GM21619 (cell line): ENCODE measurements at regions not wholly inside any gene's neighbourhood (a gene's known extent, or its start where the extent isn't known, plus 50 kb on each side); places are given as distances from the start of the nearest gene placed in this dataset.
"Not testable (repeated sequence)": the region's sequence is repeated elsewhere in the genome, so short reads cannot be mapped to it uniquely, and the experiment has no call there.

Source experiments
- ATAC-seq: cut with Tn5 transposase; IDR thresholded peaks from one replicate; pipeline ENCODE4 v1.9.1; 2021; ENCODE audit not compliant: unreplicated experiment

DNA sequence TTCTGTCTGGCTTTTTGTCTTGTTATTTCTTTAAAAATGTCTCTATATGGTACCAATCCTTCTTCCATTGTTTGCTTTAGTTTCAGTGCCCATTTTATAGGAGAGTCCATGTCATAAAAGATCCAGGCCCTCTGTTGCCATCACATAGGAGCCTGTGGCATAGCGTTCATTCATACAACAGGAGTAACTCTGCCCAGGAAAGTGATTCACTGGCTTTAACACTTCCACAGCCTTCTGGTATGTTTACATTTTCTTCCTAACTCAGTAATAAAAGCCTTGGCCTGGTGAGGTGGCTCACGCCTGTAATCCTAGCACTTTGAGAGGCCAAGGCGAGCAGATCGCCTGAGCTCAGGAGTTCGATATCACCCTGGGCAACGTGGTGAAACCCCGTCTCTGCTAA is 519.3 kb upstream of the PTGER4 start:
- ATAC-seq = no peak

GRCh38 chr5:40154194-40154593 is 525.5 kb upstream of the PTGER4 start:
- ATAC-seq = no peak

GRCh38 chr5:40150896-40151295 is 528.8 kb upstream of the PTGER4 start:
- ATAC-seq = no peak

- no peak for ATAC-seq
Observed at GRCh38 chr5:40141896-40142295, 537.8 kb upstream of the PTGER4 start.

DNA sequence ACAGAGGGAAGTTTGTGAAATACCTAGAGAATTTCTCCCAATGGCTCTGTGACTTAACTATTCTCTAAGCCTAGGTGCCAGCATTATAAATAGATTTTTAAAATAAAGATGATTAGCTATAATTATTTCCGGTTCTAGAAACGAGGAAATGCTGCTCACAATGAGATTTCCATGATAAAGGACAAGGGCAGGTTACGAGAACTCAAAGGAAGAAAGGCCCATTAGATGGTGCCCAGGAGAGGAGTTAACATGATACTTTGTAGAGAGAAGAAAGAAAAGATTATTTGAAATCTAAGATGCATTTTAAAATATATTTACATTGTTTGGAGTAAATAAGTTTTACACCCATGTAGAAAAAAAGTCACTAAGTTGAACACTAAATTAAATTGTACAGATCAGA is 538.3 kb upstream of the PTGER4 start:
- no peak for ATAC-seq

DNA sequence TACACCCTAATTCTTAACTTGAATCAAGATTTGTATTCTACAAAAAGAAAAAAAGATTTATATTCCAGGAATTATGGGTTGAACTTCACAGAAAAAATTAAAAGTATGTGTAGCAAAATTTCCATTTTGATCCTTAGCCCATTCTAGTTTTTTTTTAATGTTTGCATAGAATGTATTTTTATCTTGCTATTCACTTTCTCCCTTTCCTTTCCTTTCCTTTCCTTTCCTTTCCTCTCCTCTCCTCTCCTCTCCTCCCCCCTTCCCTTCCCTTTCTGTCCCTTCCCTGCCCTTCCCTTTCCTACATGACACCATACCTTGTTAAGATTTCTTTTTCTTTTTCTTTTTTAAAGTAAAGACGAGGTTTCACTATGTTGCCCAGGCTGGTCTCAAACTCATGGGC is 542.5 kb upstream of the PTGER4 start:
- no peak for ATAC-seq

DNA sequence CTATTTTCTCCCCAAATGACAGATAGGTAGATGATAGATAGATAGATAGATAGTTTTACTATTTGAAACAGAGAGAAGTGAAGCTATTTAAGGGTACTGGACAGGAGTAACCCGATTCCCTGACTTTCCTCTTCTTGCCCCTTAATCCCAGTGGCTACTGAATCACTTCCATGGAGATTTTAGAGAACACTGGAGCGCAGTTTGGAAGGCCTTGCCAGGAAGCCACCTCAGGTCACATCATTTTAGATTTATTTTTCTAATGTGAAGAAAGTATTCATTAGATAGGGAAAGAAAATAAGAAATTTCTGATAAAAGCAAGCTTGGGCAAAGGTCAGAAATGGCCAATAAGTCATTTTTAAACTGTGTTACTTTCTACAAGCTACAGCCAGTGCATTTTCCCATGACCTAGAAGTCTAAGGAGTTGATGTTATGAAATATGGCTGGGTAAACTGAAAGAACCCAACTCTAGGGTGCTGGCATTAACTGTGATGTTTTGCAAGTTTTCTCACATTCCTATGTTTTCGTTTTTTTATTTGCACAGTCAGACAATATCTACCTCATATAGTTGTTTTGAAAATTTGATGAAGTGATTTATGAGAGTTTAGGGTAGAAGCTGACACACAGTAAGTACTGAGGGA is 544.7 kb upstream of the PTGER4 start:
- ATAC-seq = no peak

DNA sequence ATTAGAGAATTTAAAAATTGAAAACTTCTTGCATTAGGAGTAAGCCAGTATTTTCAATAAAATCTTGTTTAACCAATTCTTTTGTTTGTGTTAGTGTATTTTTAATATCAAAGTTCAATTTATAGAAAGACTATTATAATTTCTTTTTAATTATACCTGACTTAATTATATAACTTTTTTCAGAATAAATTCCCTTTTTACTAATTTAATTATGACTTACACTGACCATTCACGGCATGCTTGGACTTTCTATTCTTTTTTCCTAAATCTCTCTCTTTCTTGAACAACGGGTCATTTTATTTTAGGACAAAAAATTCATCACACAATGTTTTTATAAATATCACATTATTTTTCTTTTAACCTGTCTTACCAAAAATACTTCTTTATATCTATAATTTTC is 555.3 kb upstream of the PTGER4 start:
- no peak for ATAC-seq

DNA sequence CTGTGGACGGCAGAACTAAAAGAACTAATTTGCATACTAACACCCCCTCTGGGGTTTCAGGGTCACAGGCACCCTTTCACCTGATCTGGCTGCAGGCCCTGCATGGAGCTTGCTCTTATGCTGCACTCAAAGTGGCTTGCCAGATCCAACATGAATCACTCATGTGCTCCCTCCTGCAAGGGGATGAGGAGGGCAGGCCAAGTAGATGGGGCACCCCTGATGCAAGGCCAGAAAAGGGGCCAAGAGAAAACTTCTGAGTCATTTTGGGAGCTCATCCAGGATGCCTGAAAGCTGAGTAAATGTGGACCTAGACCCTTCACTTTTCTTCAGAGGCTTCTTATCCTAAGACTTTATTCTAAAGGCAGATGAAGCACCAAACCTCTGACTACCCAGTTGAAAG is 558.5 kb upstream of the PTGER4 start:
- no peak for ATAC-seq

DNA sequence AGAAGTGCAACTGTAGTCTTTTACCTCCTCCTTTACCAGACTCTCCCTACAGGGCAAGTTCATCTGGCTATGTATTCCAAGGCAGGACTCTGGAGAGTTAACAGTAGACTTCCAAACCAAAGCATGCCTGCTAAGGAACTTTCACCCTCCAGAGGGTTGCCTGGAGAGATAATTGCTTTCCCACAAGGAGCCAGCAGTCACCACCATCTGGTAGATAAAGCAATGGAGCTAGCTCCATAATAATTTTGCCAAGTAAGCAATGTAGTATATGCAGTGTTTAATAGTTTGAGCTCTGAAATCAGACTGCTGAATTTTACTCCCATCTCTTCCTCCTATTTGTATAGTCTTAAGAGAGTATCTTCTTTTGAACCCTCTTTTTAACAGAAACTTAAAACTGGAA is 566.8 kb upstream of the PTGER4 start:
- ATAC-seq = no peak

DNA sequence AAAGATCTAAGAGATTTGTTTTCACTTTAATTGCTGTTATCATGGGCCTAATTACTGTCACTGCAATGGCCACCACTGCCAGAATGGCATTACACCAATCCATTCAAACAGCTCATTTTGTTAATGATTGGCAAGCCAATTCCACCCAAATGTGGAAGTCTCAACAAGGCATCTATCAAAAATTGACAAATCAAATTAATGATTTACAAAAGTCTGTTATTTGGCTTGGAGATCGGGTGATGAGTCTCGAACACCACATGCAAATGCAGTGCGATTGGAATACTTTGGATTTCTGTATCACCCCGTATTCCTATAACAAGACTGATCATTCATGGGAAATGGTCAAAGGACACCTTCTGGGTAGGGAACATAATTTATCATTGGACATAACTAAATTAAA is 568.7 kb upstream of the PTGER4 start:
- ATAC-seq = not testable (repeated sequence)

- ATAC-seq = not testable (repeated sequence)
Observed at GRCh38 chr5:40108764-40109390, 570.8 kb upstream of the PTGER4 start.

DNA sequence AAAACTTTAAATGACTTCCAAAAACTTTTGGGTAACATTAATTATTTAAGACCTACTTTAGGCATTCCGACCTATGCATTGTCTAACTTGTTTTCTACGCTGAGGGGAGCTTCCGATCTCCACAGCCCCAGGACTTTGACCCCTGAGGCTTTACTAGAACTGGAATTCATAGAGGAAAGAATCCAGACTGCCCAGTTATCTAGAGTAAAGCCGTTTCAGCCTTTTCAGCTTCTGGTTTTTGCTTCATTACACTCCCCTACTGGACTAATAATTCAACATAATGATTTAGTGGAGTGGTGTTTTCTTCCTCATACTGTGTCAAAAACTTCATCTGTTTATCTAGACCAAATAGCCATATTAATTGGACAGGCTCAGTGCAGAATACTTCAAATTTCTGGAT is 571.9 kb upstream of the PTGER4 start:
- ATAC-seq = not testable (repeated sequence)

- no peak for ATAC-seq
Observed at GRCh38 chr5:40106847-40107246, 572.9 kb upstream of the PTGER4 start.

DNA sequence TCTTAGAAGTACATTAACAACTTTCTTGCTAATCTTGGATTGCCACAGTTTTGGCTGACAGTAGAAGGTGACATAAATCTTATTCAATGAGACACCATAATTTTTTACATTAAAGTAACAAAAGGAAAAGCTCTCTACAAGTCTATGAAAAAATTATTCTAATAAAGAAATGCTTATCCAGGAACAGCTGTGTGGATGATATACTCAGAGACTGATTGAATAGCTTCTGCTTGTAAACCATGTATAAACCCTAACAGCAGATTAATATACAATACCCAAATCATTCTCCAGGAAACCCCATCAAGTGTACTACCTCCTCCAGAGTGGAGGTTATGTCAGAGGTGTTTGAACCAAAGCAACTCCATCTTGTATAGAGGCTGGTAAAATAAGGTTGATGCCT is 581.4 kb upstream of the PTGER4 start:
- no peak for ATAC-seq

GRCh38 chr5:40093550-40093949 is 586.2 kb upstream of the PTGER4 start:
- no peak for ATAC-seq

- ATAC-seq = no peak
Observed at GRCh38 chr5:40089269-40089668, 590.4 kb upstream of the PTGER4 start.

- no peak for ATAC-seq
Observed at GRCh38 chr5:40084614-40085013, 595.1 kb upstream of the PTGER4 start.

DNA sequence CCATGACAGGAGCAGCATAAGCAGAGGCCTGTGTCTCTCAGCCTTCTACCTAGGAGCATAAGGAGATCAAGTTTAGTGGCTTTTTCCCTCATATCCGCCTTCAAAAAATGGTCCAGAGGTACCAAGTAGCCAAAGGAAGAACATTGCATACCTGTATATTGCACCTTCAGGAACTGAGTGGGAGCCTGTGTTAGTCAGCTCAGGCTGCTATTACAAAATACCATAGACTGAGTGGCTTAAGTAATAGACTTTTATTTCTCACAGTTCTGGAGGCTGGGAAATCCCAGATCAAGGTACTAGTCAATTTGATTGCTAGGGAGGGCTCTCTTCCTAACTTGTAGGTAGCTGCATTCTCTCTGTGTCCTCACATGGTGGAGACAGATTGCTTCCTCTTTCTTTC is 597.4 kb upstream of the PTGER4 start:
- ATAC-seq = no peak

- no peak for ATAC-seq
Observed at GRCh38 chr5:40080191-40080590, 599.5 kb upstream of the PTGER4 start.

DNA sequence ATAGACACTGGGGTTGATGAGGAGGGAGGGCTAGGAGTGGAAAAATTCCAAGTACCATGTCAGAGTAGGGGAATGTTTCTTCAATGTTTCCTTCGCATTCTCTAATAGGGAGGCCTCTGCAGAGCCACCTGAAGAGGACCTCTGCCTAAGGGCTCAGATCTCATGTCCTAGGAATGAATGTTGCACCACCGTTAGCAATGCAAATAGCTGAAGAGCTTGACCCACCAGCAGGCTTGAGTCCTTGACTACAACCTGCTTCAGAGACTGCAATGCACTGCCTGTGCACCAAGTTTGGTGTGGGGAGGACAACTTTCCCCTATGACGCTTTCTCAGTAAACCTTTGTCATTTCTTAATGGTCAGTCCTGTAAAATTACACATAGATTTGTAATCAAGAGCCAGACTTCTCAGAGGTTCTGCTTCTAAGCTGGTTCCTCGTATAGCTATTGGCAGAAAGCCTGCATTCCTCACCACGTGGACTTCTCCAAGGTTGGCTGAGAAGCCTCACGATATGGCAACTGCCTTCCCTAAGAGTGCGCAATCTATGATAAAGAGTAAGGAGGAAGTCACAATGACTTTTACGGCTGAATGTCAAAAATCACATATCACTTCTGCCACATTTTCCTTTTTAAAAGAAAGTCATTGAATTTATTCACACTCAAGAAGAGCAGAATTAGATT is 600.7 kb upstream of the PTGER4 start:
- no peak for ATAC-seq

DNA sequence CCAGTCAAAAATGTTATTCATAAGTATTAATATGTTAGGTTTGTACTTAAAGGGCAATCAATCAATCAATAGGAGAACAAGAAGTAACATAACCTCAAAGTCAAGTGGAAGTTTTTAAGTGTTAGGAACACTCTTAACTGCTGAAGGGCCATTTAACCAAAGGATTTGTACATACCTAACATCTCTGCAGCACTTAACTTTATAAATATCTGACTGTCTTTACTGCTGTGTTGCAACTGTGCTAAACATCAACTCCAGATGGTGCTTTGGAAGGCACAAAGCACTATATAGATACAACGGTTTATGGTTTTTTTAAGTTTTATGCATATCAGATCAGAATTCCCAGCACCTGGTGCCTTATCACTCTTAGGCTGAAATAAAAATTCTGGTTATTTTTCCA is 604.9 kb upstream of the PTGER4 start:
- no peak for ATAC-seq

DNA sequence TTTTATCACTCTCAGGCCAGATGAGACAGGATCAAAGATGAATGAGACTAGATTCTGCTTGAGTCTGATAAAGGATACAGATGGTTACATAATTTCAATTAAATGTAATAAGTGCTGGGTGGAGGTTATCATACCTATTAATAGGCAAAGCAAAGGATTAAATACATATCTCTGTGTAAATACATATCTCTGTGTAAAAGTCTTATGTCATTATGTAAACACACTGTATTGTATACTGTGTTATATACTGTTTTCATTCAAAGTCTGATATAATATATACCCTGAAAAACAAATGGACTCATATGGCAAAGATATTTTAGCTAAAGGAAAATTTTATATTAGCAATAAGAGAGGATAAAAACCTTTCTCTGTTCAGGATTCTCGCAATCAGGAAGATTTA is 605.8 kb upstream of the PTGER4 start:
- no peak for ATAC-seq
